ENCODE measurements at regions not wholly inside any gene's neighbourhood (a gene's known extent, or its start where the extent isn't known, plus 50 kb on each side); places are given as distances from the start of the nearest gene placed in this dataset.

DNA sequence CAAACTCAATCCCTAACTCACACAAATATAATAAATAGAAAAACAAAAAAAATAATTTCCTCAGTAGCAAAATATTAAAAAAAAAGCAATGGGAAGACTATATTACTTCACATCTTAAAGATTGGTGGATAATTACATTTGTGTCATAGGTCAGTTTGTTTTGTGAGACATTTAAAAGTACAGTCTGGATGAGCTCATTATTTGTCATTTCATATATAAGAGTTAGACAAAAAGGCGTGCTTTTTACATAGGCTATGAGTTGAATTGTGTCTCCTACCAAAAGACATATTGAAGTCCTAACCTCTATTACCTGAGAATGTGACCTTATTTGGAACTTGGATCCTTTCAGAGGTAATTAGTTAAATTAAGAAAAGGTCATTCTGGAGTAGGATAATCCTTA lies 710.1 kb upstream of the CBLB start:
- no peaks in the 10 kb centered on the region for H3F3A ChIP-seq (replicated peaks; ENCODE audit: low read depth)
- no peaks in the 10 kb centered on the region for H4K20me1 ChIP-seq (replicated peaks; ENCODE audit: insufficient read depth)
- H3K4me1 ChIP-seq (ENCODE audit: insufficient read depth) = no peaks in the 10 kb centered on the region
- no peak overlapping the region for H3K4me2 ChIP-seq
- no peaks in the 10 kb centered on the region for H3K36me3 ChIP-seq (ENCODE audit: insufficient read depth)
- no peak overlapping the region for H3K4me3 Mint-ChIP-seq
- TF ChIP-seq JUNB (IDR thresholded peaks at IDR 0.05; ENCODE audit: unreplicated experiment) (no peak), NANOG (IDR thresholded peaks at IDR 0.05; ENCODE audit: borderline replicate concordance) (no peak), ZNF114 (CRISPR knock-in tag; IDR thresholded peaks at IDR 0.05) (no peak), ZNF331 (CRISPR knock-in tag; IDR thresholded peaks at IDR 0.05; ENCODE audit: low read depth) (no peak), STAT1 (IDR thresholded peaks at IDR 0.05; ENCODE audit: unreplicated experiment) (no peak), EZH2phosphoT487 (IDR thresholded peaks at IDR 0.05; ENCODE audit: unreplicated experiment) (no peak), EZH2 (IDR thresholded peaks at IDR 0.05; ENCODE audit: low read depth, unreplicated experiment) (no peak), POLR2AphosphoS5 (IDR thresholded peaks at IDR 0.05; ENCODE audit: low read depth) (no peak), CREB1 (CRISPR knock-in tag; IDR thresholded peaks at IDR 0.05; ENCODE audit: low read depth) (no peak)
- TF ChIP-seq, protein P1, sequence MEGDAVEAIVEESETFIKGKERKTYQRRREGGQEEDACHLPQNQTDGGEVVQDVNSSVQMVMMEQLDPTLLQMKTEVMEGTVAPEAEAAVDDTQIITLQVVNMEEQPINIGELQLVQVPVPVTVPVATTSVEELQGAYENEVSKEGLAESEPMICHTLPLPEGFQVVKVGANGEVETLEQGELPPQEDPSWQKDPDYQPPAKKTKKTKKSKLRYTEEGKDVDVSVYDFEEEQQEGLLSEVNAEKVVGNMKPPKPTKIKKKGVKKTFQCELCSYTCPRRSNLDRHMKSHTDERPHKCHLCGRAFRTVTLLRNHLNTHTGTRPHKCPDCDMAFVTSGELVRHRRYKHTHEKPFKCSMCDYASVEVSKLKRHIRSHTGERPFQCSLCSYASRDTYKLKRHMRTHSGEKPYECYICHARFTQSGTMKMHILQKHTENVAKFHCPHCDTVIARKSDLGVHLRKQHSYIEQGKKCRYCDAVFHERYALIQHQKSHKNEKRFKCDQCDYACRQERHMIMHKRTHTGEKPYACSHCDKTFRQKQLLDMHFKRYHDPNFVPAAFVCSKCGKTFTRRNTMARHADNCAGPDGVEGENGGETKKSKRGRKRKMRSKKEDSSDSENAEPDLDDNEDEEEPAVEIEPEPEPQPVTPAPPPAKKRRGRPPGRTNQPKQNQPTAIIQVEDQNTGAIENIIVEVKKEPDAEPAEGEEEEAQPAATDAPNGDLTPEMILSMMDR (conservative IDR thresholded peaks at IDR 0.05; ENCODE audit: low read depth in 2 of 2) = no peak
- TF ChIP-seq, protein P2, sequence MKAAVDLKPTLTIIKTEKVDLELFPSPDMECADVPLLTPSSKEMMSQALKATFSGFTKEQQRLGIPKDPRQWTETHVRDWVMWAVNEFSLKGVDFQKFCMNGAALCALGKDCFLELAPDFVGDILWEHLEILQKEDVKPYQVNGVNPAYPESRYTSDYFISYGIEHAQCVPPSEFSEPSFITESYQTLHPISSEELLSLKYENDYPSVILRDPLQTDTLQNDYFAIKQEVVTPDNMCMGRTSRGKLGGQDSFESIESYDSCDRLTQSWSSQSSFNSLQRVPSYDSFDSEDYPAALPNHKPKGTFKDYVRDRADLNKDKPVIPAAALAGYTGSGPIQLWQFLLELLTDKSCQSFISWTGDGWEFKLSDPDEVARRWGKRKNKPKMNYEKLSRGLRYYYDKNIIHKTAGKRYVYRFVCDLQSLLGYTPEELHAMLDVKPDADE (IDR thresholded peaks at IDR 0.05) = no peak
- TF ChIP-seq, protein P3, sequence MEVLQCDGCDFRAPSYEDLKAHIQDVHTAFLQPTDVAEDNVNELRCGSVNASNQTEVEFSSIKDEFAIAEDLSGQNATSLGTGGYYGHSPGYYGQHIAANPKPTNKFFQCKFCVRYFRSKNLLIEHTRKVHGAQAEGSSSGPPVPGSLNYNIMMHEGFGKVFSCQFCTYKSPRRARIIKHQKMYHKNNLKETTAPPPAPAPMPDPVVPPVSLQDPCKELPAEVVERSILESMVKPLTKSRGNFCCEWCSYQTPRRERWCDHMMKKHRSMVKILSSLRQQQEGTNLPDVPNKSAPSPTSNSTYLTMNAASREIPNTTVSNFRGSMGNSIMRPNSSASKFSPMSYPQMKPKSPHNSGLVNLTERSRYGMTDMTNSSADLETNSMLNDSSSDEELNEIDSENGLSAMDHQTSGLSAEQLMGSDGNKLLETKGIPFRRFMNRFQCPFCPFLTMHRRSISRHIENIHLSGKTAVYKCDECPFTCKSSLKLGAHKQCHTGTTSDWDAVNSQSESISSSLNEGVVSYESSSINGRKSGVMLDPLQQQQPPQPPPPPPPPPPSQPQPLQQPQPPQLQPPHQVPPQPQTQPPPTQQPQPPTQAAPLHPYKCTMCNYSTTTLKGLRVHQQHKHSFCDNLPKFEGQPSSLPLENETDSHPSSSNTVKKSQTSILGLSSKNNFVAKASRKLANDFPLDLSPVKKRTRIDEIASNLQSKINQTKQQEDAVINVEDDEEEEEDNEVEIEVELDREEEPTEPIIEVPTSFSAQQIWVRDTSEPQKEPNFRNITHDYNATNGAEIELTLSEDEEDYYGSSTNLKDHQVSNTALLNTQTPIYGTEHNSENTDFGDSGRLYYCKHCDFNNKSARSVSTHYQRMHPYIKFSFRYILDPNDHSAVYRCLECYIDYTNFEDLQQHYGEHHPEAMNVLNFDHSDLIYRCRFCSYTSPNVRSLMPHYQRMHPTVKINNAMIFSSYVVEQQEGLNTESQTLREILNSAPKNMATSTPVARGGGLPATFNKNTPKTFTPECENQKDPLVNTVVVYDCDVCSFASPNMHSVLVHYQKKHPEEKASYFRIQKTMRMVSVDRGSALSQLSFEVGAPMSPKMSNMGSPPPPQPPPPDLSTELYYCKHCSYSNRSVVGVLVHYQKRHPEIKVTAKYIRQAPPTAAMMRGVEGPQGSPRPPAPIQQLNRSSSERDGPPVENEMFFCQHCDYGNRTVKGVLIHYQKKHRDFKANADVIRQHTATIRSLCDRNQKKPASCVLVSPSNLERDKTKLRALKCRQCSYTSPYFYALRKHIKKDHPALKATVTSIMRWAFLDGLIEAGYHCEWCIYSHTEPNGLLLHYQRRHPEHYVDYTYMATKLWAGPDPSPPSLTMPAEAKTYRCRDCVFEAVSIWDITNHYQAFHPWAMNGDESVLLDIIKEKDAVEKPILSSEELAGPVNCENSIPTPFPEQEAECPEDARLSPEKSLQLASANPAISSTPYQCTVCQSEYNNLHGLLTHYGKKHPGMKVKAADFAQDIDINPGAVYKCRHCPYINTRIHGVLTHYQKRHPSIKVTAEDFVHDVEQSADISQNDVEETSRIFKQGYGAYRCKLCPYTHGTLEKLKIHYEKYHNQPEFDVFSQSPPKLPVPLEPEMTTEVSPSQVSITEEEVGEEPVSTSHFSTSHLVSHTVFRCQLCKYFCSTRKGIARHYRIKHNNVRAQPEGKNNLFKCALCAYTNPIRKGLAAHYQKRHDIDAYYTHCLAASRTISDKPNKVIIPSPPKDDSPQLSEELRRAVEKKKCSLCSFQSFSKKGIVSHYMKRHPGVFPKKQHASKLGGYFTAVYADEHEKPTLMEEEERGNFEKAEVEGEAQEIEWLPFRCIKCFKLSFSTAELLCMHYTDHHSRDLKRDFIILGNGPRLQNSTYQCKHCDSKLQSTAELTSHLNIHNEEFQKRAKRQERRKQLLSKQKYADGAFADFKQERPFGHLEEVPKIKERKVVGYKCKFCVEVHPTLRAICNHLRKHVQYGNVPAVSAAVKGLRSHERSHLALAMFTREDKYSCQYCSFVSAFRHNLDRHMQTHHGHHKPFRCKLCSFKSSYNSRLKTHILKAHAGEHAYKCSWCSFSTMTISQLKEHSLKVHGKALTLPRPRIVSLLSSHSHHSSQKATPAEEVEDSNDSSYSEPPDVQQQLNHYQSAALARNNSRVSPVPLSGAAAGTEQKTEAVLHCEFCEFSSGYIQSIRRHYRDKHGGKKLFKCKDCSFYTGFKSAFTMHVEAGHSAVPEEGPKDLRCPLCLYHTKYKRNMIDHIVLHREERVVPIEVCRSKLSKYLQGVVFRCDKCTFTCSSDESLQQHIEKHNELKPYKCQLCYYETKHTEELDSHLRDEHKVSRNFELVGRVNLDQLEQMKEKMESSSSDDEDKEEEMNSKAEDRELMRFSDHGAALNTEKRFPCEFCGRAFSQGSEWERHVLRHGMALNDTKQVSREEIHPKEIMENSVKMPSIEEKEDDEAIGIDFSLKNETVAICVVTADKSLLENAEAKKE (CRISPR knock-in tag; IDR thresholded peaks at IDR 0.05) = no peak
- TF ChIP-seq, protein P4, sequence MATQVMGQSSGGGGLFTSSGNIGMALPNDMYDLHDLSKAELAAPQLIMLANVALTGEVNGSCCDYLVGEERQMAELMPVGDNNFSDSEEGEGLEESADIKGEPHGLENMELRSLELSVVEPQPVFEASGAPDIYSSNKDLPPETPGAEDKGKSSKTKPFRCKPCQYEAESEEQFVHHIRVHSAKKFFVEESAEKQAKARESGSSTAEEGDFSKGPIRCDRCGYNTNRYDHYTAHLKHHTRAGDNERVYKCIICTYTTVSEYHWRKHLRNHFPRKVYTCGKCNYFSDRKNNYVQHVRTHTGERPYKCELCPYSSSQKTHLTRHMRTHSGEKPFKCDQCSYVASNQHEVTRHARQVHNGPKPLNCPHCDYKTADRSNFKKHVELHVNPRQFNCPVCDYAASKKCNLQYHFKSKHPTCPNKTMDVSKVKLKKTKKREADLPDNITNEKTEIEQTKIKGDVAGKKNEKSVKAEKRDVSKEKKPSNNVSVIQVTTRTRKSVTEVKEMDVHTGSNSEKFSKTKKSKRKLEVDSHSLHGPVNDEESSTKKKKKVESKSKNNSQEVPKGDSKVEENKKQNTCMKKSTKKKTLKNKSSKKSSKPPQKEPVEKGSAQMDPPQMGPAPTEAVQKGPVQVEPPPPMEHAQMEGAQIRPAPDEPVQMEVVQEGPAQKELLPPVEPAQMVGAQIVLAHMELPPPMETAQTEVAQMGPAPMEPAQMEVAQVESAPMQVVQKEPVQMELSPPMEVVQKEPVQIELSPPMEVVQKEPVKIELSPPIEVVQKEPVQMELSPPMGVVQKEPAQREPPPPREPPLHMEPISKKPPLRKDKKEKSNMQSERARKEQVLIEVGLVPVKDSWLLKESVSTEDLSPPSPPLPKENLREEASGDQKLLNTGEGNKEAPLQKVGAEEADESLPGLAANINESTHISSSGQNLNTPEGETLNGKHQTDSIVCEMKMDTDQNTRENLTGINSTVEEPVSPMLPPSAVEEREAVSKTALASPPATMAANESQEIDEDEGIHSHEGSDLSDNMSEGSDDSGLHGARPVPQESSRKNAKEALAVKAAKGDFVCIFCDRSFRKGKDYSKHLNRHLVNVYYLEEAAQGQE (IDR thresholded peaks at IDR 0.05; ENCODE audit: unreplicated experiment) = no peak
- DNase-seq (ENCODE audit: low spot score) = no peak
- no peak for ATAC-seq
- no peaks in the 10 kb centered on the region for H3K9me2 ChIP-seq (ENCODE audit: insufficient read depth)
- peaks cover 3% of the 10 kb centered on the region; the same call in 2 of the 3 replicates for H3K4me1 Mint-ChIP-seq
- H3K4me3 ChIP-seq = no peak overlapping the region
- no peak overlapping the region for H3K27ac ChIP-seq (ENCODE audit: low read depth)
- H3K27me3 ChIP-seq (ENCODE audit: insufficient read depth) = no peaks in the 10 kb centered on the region
- H3K27ac Mint-ChIP-seq = no peak overlapping the region
- H3K9me3 Mint-ChIP-seq = no peaks in the 10 kb centered on the region
- peaks cover 2% of the 10 kb centered on the region for H3K27me3 Mint-ChIP-seq (ENCODE audit: insufficient read depth, low read depth, poor library complexity)
- no peaks in the 10 kb centered on the region; the same call in 2 of the 3 replicates for H3K36me3 Mint-ChIP-seq (ENCODE audit: low read depth)
- no peaks in the 10 kb centered on the region for H3K79me2 ChIP-seq (replicated peaks; ENCODE audit: insufficient read depth)
- H2AFZ ChIP-seq = no peak overlapping the region

All from GM23338 (cell line).